ENCODE measurements at regions not wholly inside any gene's neighbourhood (a gene's known extent, or its start where the extent isn't known, plus 50 kb on each side); places are given as distances from the start of the nearest gene placed in this dataset.

DNA sequence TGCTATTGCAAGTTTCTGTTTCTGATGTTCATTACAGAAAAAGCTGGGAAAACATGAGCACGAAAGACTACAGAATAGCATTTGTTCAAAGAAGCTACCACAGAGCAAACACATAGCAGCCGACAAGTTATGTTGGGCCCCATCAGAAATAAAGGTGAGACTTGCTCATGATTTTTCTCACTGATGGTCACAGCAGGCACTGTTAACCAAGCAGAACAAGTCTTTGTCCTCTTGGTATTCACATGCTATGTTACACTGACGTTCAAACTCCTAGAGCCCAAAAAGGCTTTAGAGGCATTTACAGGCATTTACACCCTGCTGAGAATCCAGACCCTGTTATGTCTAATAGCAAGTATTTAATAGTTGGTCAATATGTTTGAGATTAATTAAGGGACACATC is 235.0 kb upstream of the HNMT start:
- Histone ChIP-seq H3K9ac (ENCODE audit: insufficient read depth, low read length) (no peak overlapping the region), H3K4me1 (ENCODE audit: control insufficient read depth, extremely low read depth, insufficient read depth, low read length) (no peaks in the 10 kb centered on the region), H3K27ac (ENCODE audit: insufficient read depth, low read length) (no peak overlapping the region), H3K36me3 (ENCODE audit: control insufficient read depth, insufficient read depth, low read length) (no peaks in the 10 kb centered on the region), H3K4me2 (ENCODE audit: extremely low read depth, insufficient read depth, low read length) (no peak overlapping the region), H3K9me3 (ENCODE audit: control insufficient read depth, insufficient read depth, low read depth, low read length) (no peaks in the 10 kb centered on the region), H3K27me3 (ENCODE audit: control insufficient read depth, insufficient read depth, low read length) (no peaks in the 10 kb centered on the region), H4K20me1 (ENCODE audit: control insufficient read depth, extremely low read depth, insufficient read depth, low read length) (no peaks in the 10 kb centered on the region), H3K4me3 (replicated peaks in 1 of 4; ENCODE audit: control extremely low read depth in 1 of 4, insufficient read depth in 1 of 4, low read depth in 3 of 4, low read length in 4 of 4) (no peak overlapping the region), H2AFZ (ENCODE audit: low read length) (no peak overlapping the region), H3K79me2 (ENCODE audit: control insufficient read depth, insufficient read depth, low read length) (no peaks in the 10 kb centered on the region)
- TF ChIP-seq, protein P1, sequence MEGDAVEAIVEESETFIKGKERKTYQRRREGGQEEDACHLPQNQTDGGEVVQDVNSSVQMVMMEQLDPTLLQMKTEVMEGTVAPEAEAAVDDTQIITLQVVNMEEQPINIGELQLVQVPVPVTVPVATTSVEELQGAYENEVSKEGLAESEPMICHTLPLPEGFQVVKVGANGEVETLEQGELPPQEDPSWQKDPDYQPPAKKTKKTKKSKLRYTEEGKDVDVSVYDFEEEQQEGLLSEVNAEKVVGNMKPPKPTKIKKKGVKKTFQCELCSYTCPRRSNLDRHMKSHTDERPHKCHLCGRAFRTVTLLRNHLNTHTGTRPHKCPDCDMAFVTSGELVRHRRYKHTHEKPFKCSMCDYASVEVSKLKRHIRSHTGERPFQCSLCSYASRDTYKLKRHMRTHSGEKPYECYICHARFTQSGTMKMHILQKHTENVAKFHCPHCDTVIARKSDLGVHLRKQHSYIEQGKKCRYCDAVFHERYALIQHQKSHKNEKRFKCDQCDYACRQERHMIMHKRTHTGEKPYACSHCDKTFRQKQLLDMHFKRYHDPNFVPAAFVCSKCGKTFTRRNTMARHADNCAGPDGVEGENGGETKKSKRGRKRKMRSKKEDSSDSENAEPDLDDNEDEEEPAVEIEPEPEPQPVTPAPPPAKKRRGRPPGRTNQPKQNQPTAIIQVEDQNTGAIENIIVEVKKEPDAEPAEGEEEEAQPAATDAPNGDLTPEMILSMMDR (conservative IDR thresholded peaks at IDR 0.05 in 1 of 2, IDR thresholded peaks at IDR 0.05 in 1 of 2; ENCODE audit: low read depth in 1 of 2, low read length in 2 of 2), result no peak
- TF ChIP-seq EZH2 (IDR thresholded peaks at IDR 0.05; ENCODE audit: low read length, missing control alignments), result no peak
- no peak for DNase-seq (ENCODE audit: low read depth in 2 of 2)

DNA sequence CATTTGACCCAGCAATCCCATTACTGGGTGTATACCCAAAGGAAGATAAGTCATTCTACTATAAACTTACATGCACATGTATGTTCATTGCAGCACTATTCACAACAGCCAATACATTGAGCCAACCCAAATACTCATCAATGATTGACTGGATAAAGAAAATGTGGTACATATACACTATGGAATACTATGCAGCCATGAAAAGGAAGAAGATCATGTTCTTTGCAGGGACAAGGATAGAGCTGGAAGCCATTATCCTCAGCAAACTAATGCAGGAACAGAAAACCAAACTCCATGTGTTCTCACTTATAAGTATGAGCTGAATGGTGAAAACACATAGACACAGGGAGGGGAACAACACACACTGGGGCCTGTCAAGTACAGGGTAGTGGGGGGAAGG is 226.7 kb upstream of the HNMT start:
- H3K4me1 ChIP-seq (ENCODE audit: control insufficient read depth, extremely low read depth, insufficient read depth, low read length), result no peaks in the 10 kb centered on the region
- H3K27me3 ChIP-seq (ENCODE audit: control insufficient read depth, insufficient read depth, low read length), result no peaks in the 10 kb centered on the region
- H4K20me1 ChIP-seq (ENCODE audit: control insufficient read depth, extremely low read depth, insufficient read depth, low read length), result no peaks in the 10 kb centered on the region
- no peak for DNase-seq (ENCODE audit: low read depth in 2 of 2)
- TF ChIP-seq EZH2 (IDR thresholded peaks at IDR 0.05; ENCODE audit: low read length, missing control alignments), result no peak
- TF ChIP-seq, protein P1 (conservative IDR thresholded peaks at IDR 0.05 in 1 of 2, IDR thresholded peaks at IDR 0.05 in 1 of 2; ENCODE audit: low read depth in 1 of 2, low read length in 2 of 2), result no peak
- H2AFZ ChIP-seq (ENCODE audit: low read length), result no peak overlapping the region
- H3K36me3 ChIP-seq (ENCODE audit: control insufficient read depth, insufficient read depth, low read length), result no peaks in the 10 kb centered on the region
- no peaks in the 10 kb centered on the region for H3K79me2 ChIP-seq (ENCODE audit: control insufficient read depth, insufficient read depth, low read length)
- H3K27ac ChIP-seq (ENCODE audit: insufficient read depth, low read length), result no peak overlapping the region
- no peak overlapping the region for H3K4me2 ChIP-seq (ENCODE audit: extremely low read depth, insufficient read depth, low read length)
- H3K4me3 ChIP-seq (replicated peaks in 1 of 4; ENCODE audit: control extremely low read depth in 1 of 4, insufficient read depth in 1 of 4, low read depth in 3 of 4, low read length in 4 of 4), result no peak overlapping the region
- H3K9ac ChIP-seq (ENCODE audit: insufficient read depth, low read length), result no peak overlapping the region
- H3K9me3 ChIP-seq (ENCODE audit: control insufficient read depth, insufficient read depth, low read depth, low read length), result no peaks in the 10 kb centered on the region

DNA sequence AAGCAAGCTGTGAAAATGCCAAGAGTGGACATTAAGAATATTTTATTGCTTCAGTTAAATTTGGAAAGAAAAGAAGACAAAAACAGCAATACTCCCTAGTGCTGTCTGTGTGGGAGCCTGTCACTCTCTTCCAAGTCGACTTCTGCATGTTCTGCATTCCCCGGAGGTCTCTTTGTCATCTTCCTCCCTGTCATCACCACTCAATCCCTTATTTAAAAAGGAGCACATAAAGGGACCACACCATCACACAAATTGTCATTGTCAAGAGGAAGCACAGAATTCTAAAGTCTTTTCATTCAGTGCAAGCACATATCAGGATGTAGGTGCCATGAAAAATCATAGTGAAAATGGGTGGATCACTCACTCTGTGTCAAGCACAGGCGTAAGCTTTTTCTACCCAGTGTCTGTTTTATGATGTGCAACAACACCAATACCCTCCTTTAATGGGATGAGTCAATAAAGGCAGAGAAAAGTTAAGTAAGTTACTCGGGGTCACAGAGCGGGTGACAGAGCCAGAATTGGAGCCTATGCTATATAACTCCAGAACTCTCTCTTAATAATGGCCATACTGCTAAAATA is 222.4 kb upstream of the HNMT start:
- H3K9me3 ChIP-seq (ENCODE audit: control insufficient read depth, insufficient read depth, low read depth, low read length), result no peaks in the 10 kb centered on the region
- no peak for DNase-seq (ENCODE audit: low read depth in 2 of 2)
- no peaks in the 10 kb centered on the region for H3K79me2 ChIP-seq (ENCODE audit: control insufficient read depth, insufficient read depth, low read length)
- no peak overlapping the region for H3K9ac ChIP-seq (ENCODE audit: insufficient read depth, low read length)
- H3K27me3 ChIP-seq (ENCODE audit: control insufficient read depth, insufficient read depth, low read length), result no peaks in the 10 kb centered on the region
- H3K36me3 ChIP-seq (ENCODE audit: control insufficient read depth, insufficient read depth, low read length), result no peaks in the 10 kb centered on the region
- H3K4me1 ChIP-seq (ENCODE audit: control insufficient read depth, extremely low read depth, insufficient read depth, low read length), result no peaks in the 10 kb centered on the region
- no peak overlapping the region for H2AFZ ChIP-seq (ENCODE audit: low read length)
- no peak overlapping the region for H3K4me2 ChIP-seq (ENCODE audit: extremely low read depth, insufficient read depth, low read length)
- no peaks in the 10 kb centered on the region for H4K20me1 ChIP-seq (ENCODE audit: control insufficient read depth, extremely low read depth, insufficient read depth, low read length)
- TF ChIP-seq EZH2 (IDR thresholded peaks at IDR 0.05; ENCODE audit: low read length, missing control alignments), result no peak
- TF ChIP-seq, protein P1 (conservative IDR thresholded peaks at IDR 0.05 in 1 of 2, IDR thresholded peaks at IDR 0.05 in 1 of 2; ENCODE audit: low read depth in 1 of 2, low read length in 2 of 2), result no peak
- H3K27ac ChIP-seq (ENCODE audit: insufficient read depth, low read length), result no peak overlapping the region
- H3K4me3 ChIP-seq (replicated peaks in 1 of 4; ENCODE audit: control extremely low read depth in 1 of 4, insufficient read depth in 1 of 4, low read depth in 3 of 4, low read length in 4 of 4), result no peak overlapping the region
